ENCODE measurements at regions not wholly inside any gene's neighbourhood (a gene's known extent, or its start where the extent isn't known, plus 50 kb on each side); places are given as distances from the start of the nearest gene placed in this dataset.

- no peak for TF ChIP-seq STAT1 (IDR thresholded peaks at IDR 0.05; ENCODE audit: unreplicated experiment)
- TF ChIP-seq POLR2AphosphoS5 (IDR thresholded peaks at IDR 0.05; ENCODE audit: low read depth), result no peak
- no peak for TF ChIP-seq REST (IDR thresholded peaks at IDR 0.05; ENCODE audit: unreplicated experiment)
- TF ChIP-seq CTCF (conservative IDR thresholded peaks at IDR 0.05; ENCODE audit: low read depth in 2 of 2), result no peak
- TF ChIP-seq EZH2phosphoT487 (IDR thresholded peaks at IDR 0.05; ENCODE audit: unreplicated experiment), result no peak
Measured at GRCh38 chr7:46175221-46175620, 254.1 kb upstream of the IGFBP3 start.
